ENCODE measurements at regions not wholly inside any gene's neighbourhood (a gene's known extent, or its start where the extent isn't known, plus 50 kb on each side); places are given as distances from the start of the nearest gene placed in this dataset.
"Not testable (repeated sequence)": the region's sequence is repeated elsewhere in the genome, so short reads cannot be mapped to it uniquely, and the experiment has no call there.

- DNase-seq (ENCODE audit: low read depth) = no peak
Observed at GRCh38 chr4:177185579-177185978, 124.1 kb upstream of the NEIL3 start.

GRCh38 chr4:177187371-177187770 lies 122.3 kb upstream of the NEIL3 start:
- DNase-seq (ENCODE audit: low read depth) = no peak

- no peak for DNase-seq (ENCODE audit: low read depth)
Observed at GRCh38 chr4:177190995-177191580, 118.6 kb upstream of the NEIL3 start.

- DNase-seq (ENCODE audit: low read depth) = no peak
Observed at GRCh38 chr4:177191586-177191985, 118.1 kb upstream of the NEIL3 start.

GRCh38 chr4:177191991-177192390 lies 117.7 kb upstream of the NEIL3 start:
- no peak for DNase-seq (ENCODE audit: low read depth)

GRCh38 chr4:177193024-177193715 lies 116.5 kb upstream of the NEIL3 start:
- DNase-seq (ENCODE audit: low read depth) = not testable (repeated sequence)

- no peak for DNase-seq (ENCODE audit: low read depth)
Observed at GRCh38 chr4:177194906-177195305, 114.8 kb upstream of the NEIL3 start.

GRCh38 chr4:177196615-177197014 lies 113.1 kb upstream of the NEIL3 start:
- DNase-seq (ENCODE audit: low read depth) = no peak

- DNase-seq (ENCODE audit: low read depth) = no peak
Observed at GRCh38 chr4:177201614-177202013, 108.1 kb upstream of the NEIL3 start.

GRCh38 chr4:177204126-177204525 lies 105.5 kb upstream of the NEIL3 start:
- DNase-seq (ENCODE audit: low read depth) = no peak

GRCh38 chr4:177214935-177215334 lies 94.7 kb upstream of the NEIL3 start:
- no peak for DNase-seq (ENCODE audit: low read depth)

GRCh38 chr4:177220376-177220775 lies 89.3 kb upstream of the NEIL3 start:
- no peak for DNase-seq (ENCODE audit: low read depth)

GRCh38 chr4:177222781-177223180 lies 86.9 kb upstream of the NEIL3 start:
- no peak for DNase-seq (ENCODE audit: low read depth)

- DNase-seq (ENCODE audit: low read depth) = no peak
Observed at GRCh38 chr4:177225605-177226004, 84.1 kb upstream of the NEIL3 start.

- no peak for DNase-seq (ENCODE audit: low read depth)
Observed at GRCh38 chr4:177227636-177228035, 82.0 kb upstream of the NEIL3 start.

GRCh38 chr4:177228599-177228998 lies 81.1 kb upstream of the NEIL3 start:
- no peak for DNase-seq (ENCODE audit: low read depth)

GRCh38 chr4:177229331-177229730 lies 80.3 kb upstream of the NEIL3 start:
- no peak for DNase-seq (ENCODE audit: low read depth)

GRCh38 chr4:177232473-177232872 lies 77.2 kb upstream of the NEIL3 start:
- DNase-seq (ENCODE audit: low read depth) = no peak

GRCh38 chr4:177235026-177235425 lies 74.6 kb upstream of the NEIL3 start:
- no peak for DNase-seq (ENCODE audit: low read depth)

GRCh38 chr4:177236886-177237285 lies 72.8 kb upstream of the NEIL3 start:
- no peak for DNase-seq (ENCODE audit: low read depth)

- DNase-seq (ENCODE audit: low read depth) = no peak
Observed at GRCh38 chr4:177237291-177237690, 72.4 kb upstream of the NEIL3 start.

GRCh38 chr4:177239477-177239876 lies 70.2 kb upstream of the NEIL3 start:
- DNase-seq (ENCODE audit: low read depth) = no peak

GRCh38 chr4:177239878-177240277 lies 69.8 kb upstream of the NEIL3 start:
- no peak for DNase-seq (ENCODE audit: low read depth)

GRCh38 chr4:177242651-177243286 lies 66.9 kb upstream of the NEIL3 start:
- DNase-seq (ENCODE audit: low read depth) = no peak
